Vagina (tissue), 2 donors: ENCODE measurements at regions not wholly inside any gene's neighbourhood (a gene's known extent, or its start where the extent isn't known, plus 50 kb on each side); places are given as distances from the start of the nearest gene placed in this dataset.
A peak's percentile ranks its signal among the peaks of the same experiment; 100 is the strongest.

ENCODE experiments used
- DNase-seq, 2 donors: peaks; one replicate each; pipeline ENCODE4 v3.0.0-alpha.2; 2017; ENCODE audit errors: extremely low spot score in 2 of 2
- H3K27ac ChIP-seq: fragments of 200-600 bp; sonication (generic); one replicate; pipeline ENCODE4 v1.5.1; 2019
- H3K27me3 ChIP-seq: fragments of 200-600 bp; sonication (generic); one replicate; pipeline ENCODE4 v1.5.1; 2019
- H3K36me3 ChIP-seq, 2 donors: fragments of 200-600 bp; sonication (generic); one replicate each; pipeline ENCODE4 v1.5.1; 2017 to 2019
- H3K4me1 ChIP-seq: fragments of 200-600 bp; sonication (generic); one replicate; pipeline ENCODE4 v1.5.1; 2019
- H3K4me3 ChIP-seq, 2 donors: fragments of 200-600 bp; sonication (generic); 1 replicate in 1 of 2; 2 replicates in 1 of 2; pipeline ENCODE4 v1.5.1; 2016 to 2019
- H3K9me3 ChIP-seq: fragments of 200-600 bp; sonication (generic); one replicate; pipeline ENCODE4 v1.5.1; 2019
- CTCF ChIP-seq, 3 experiments: fragments of 450-650 bp in 2 of 3; fragments of 200-600 bp in 1 of 3; sonication (generic) in 1 of 3; IDR thresholded peaks; one replicate each; pipeline ENCODE4 v1.5.1; 2017 to 2019; ENCODE audit warnings: antibody characterized with exemption in 3 of 3, mild to moderate bottlenecking in 2 of 3, moderate library complexity in 2 of 3
- POLR2A ChIP-seq, 2 donors: fragments of 450-650 bp; IDR thresholded peaks; one replicate each; pipeline ENCODE4 v1.6.1; 2017; ENCODE audit warnings: antibody characterized with exemption in 2 of 2, mild to moderate bottlenecking in 2 of 2, moderate library complexity in 2 of 2
- POLR2AphosphoS5 ChIP-seq, 2 donors: sonication (generic); formaldehyde crosslinking; IDR thresholded peaks; one replicate each; pipeline ENCODE4 v1.9.0; 2017; ENCODE audit warnings: antibody characterized with exemption in 2 of 2, mild to moderate bottlenecking in 2 of 2, low read depth in 1 of 2; ENCODE audit not compliant: insufficient read depth in 1 of 2
- intact Hi-C: fragments of 100-400 bp; cut with DNase I; formaldehyde crosslinking; loops from one replicate; pipeline ENCODE4 v1.15.1; 2023

- Histone ChIP-seq H3K4me1 (no peaks in the 10 kb centered on the region), H3K27me3 (no peaks in the 10 kb centered on the region), H3K9me3 (no peaks in the 10 kb centered on the region), H3K27ac (no peak overlapping the region), H3K4me3 (no peak overlapping the region), H3K36me3 (no peaks in the 10 kb centered on the region)
- intact Hi-C loops: no loop called here
- TF ChIP-seq CTCF (IDR thresholded peaks at IDR 0.05): no peak
- no peak for TF ChIP-seq POLR2A (IDR thresholded peaks at IDR 0.05)
- no peak for TF ChIP-seq POLR2AphosphoS5 (IDR thresholded peaks at IDR 0.05; ENCODE audit: insufficient read depth in 1 of 2, low read depth in 1 of 2)
- peak in 1 of 2 donors; percentile 0 for DNase-seq
Observed at GRCh38 chr1:110260194-110260593, 50.1 kb downstream of the KCNC4 start.

- DNase-seq: peak in 1 of 2 donors; percentile 22
- TF ChIP-seq POLR2AphosphoS5 (IDR thresholded peaks at IDR 0.05; ENCODE audit: insufficient read depth in 1 of 2, low read depth in 1 of 2) (no peak), POLR2A (IDR thresholded peaks at IDR 0.05) (no peak), CTCF (IDR thresholded peaks at IDR 0.05) (no peak)
- H3K4me3 ChIP-seq: no peak overlapping the region
- H3K4me1 ChIP-seq: no peaks in the 10 kb centered on the region
- no peaks in the 10 kb centered on the region for H3K36me3 ChIP-seq
- H3K27me3 ChIP-seq: no peaks in the 10 kb centered on the region
- H3K9me3 ChIP-seq: no peaks in the 10 kb centered on the region
- H3K27ac ChIP-seq: no peak overlapping the region
- intact Hi-C loops: no loop called here
Observed at GRCh38 chr1:110262296-110262695, 52.2 kb downstream of the KCNC4 start.

- Histone ChIP-seq H3K4me3 (no peak overlapping the region), H3K27me3 (no peaks in the 10 kb centered on the region), H3K4me1 (no peaks in the 10 kb centered on the region), H3K36me3 (no peaks in the 10 kb centered on the region), H3K9me3 (no peaks in the 10 kb centered on the region), H3K27ac (no peak overlapping the region)
- TF ChIP-seq POLR2A (IDR thresholded peaks at IDR 0.05): no peak
- intact Hi-C loops: no loop called here
- DNase-seq: peak in 1 of 2 donors; percentile 34
Observed at GRCh38 chr1:110262846-110263631, 52.9 kb downstream of the KCNC4 start.

- Histone ChIP-seq H3K4me3 (no peak overlapping the region), H3K9me3 (no peaks in the 10 kb centered on the region), H3K4me1 (no peaks in the 10 kb centered on the region), H3K27me3 (no peaks in the 10 kb centered on the region), H3K36me3 (no peaks in the 10 kb centered on the region), H3K27ac (no peak overlapping the region)
- TF ChIP-seq CTCF (IDR thresholded peaks at IDR 0.05) (no peak), POLR2AphosphoS5 (IDR thresholded peaks at IDR 0.05; ENCODE audit: insufficient read depth in 1 of 2, low read depth in 1 of 2) (no peak), POLR2A (IDR thresholded peaks at IDR 0.05) (no peak)
- no peak for DNase-seq
- intact Hi-C loops: no loop called here
Observed at GRCh38 chr1:110264430-110264829, 54.3 kb downstream of the KCNC4 start.

- H3K27ac ChIP-seq: no peak overlapping the region
- H3K4me1 ChIP-seq: no peaks in the 10 kb centered on the region
- TF ChIP-seq CTCF (IDR thresholded peaks at IDR 0.05): no peak
- TF ChIP-seq POLR2AphosphoS5 (IDR thresholded peaks at IDR 0.05; ENCODE audit: insufficient read depth in 1 of 2, low read depth in 1 of 2): no peak
- TF ChIP-seq POLR2A (IDR thresholded peaks at IDR 0.05): no peak
- no peaks in the 10 kb centered on the region for H3K36me3 ChIP-seq
- H3K27me3 ChIP-seq: no peaks in the 10 kb centered on the region
- DNase-seq: no peak
- no peak overlapping the region for H3K4me3 ChIP-seq
- intact Hi-C loops: no loop called here
- H3K9me3 ChIP-seq: no peaks in the 10 kb centered on the region
Observed at GRCh38 chr1:110265186-110265585, 55.1 kb downstream of the KCNC4 start.
